Lower leg skin (tissue), 3 donors: ENCODE measurements at regions not wholly inside any gene's neighbourhood (a gene's known extent, or its start where the extent isn't known, plus 50 kb on each side); places are given as distances from the start of the nearest gene placed in this dataset.

Experiments used
- POLR2A ChIP-seq, 2 donors: fragments of 450-650 bp; IDR thresholded peaks; one replicate each; pipeline ENCODE4 v1.6.1; 2016 to 2017; ENCODE audit warnings: antibody characterized with exemption in 2 of 2, mild to moderate bottlenecking in 1 of 2, moderate library complexity in 1 of 2
- TF ChIP-seq, protein P1 (sequence below), 3 donors: fragments of 450-650 bp; IDR thresholded peaks; one replicate each; pipeline ENCODE4 v1.5.1; 2016; ENCODE audit warnings: antibody characterized with exemption in 3 of 3, mild to moderate bottlenecking in 3 of 3, moderate library complexity in 2 of 3

DNA sequence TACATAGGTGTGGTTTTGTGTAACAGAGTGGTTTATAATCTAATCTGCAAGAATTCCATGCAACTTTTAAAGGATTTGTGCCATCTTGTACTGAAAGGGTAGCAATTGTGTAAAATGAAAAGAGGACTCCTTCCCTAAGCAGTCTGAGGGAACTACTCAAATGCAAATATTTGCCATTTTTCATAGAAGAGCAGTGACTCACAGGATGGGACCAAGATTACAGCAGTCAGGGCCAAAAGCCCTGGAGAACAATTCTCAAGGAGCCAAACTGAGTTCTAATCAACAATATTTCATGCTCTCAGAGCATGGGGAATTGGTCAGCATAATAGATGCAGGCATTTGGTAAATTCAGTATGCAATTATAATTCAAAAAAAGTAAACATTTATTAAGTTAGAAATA lies 495.8 kb downstream of the CHSY3 start:
- TF ChIP-seq, protein P1, sequence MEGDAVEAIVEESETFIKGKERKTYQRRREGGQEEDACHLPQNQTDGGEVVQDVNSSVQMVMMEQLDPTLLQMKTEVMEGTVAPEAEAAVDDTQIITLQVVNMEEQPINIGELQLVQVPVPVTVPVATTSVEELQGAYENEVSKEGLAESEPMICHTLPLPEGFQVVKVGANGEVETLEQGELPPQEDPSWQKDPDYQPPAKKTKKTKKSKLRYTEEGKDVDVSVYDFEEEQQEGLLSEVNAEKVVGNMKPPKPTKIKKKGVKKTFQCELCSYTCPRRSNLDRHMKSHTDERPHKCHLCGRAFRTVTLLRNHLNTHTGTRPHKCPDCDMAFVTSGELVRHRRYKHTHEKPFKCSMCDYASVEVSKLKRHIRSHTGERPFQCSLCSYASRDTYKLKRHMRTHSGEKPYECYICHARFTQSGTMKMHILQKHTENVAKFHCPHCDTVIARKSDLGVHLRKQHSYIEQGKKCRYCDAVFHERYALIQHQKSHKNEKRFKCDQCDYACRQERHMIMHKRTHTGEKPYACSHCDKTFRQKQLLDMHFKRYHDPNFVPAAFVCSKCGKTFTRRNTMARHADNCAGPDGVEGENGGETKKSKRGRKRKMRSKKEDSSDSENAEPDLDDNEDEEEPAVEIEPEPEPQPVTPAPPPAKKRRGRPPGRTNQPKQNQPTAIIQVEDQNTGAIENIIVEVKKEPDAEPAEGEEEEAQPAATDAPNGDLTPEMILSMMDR (IDR thresholded peaks at IDR 0.05): no peak
- no peak for TF ChIP-seq POLR2A (IDR thresholded peaks at IDR 0.05)
